ENCODE measurements at regions not wholly inside any gene's neighbourhood (a gene's known extent, or its start where the extent isn't known, plus 50 kb on each side); places are given as distances from the start of the nearest gene placed in this dataset.

- no peaks in the 10 kb centered on the region for H3K4me1 ChIP-seq (ENCODE audit: control insufficient read depth in 4 of 4, insufficient read depth in 4 of 4, low read length in 3 of 4)
- H3K9ac ChIP-seq (ENCODE audit: low read depth in 1 of 2, low read length in 2 of 2): no peak overlapping the region
- DNase-seq (ENCODE audit: low spot score): no peak
- no peak overlapping the region for H3K4me3 ChIP-seq (ENCODE audit: low read depth in 1 of 3, low read length in 3 of 3)
- WGBS: 80% methylated on average over 7 of the region's 7 CpGs
- no peak for TF ChIP-seq SP1 (IDR thresholded peaks at IDR 0.05)
- no peak for TF ChIP-seq YY1 (IDR thresholded peaks at IDR 0.05)
- no peak for TF ChIP-seq ZBTB33 (IDR thresholded peaks at IDR 0.05)
- no peak for TF ChIP-seq REST (IDR thresholded peaks at IDR 0.05)
- no peak for TF ChIP-seq MAX (IDR thresholded peaks at IDR 0.05)
- H3K36me3 ChIP-seq (ENCODE audit: control insufficient read depth in 4 of 4, insufficient read depth in 3 of 4, low read depth in 1 of 4, low read length in 3 of 4): no peaks in the 10 kb centered on the region
- no peak overlapping the region for H3K27ac ChIP-seq (ENCODE audit: low read depth in 1 of 2, low read length in 2 of 2)
- H3K9me3 ChIP-seq (ENCODE audit: control insufficient read depth in 4 of 4, low read length in 3 of 4): no peaks in the 10 kb centered on the region
- H3K27me3 ChIP-seq (ENCODE audit: control insufficient read depth in 4 of 4, insufficient read depth in 4 of 4, low read length in 3 of 4): no peaks in the 10 kb centered on the region
Measured at GRCh38 chr9:106593201-106593600, 269.8 kb upstream of the ZNF462 start.

- Histone ChIP-seq H3K36me3 (ENCODE audit: control insufficient read depth in 4 of 4, insufficient read depth in 3 of 4, low read depth in 1 of 4, low read length in 3 of 4) (no peaks in the 10 kb centered on the region), H3K9me3 (ENCODE audit: control insufficient read depth in 4 of 4, low read length in 3 of 4) (no peaks in the 10 kb centered on the region), H3K4me3 (ENCODE audit: low read depth in 1 of 3, low read length in 3 of 3) (no peak overlapping the region), H3K27me3 (ENCODE audit: control insufficient read depth in 4 of 4, insufficient read depth in 4 of 4, low read length in 3 of 4) (no peaks in the 10 kb centered on the region), H3K4me1 (ENCODE audit: control insufficient read depth in 4 of 4, insufficient read depth in 4 of 4, low read length in 3 of 4) (peaks cover 0 to 3% (median 1%) of the 10 kb centered on the region in 4 donors), H3K9ac (ENCODE audit: low read depth in 1 of 2, low read length in 2 of 2) (no peak overlapping the region), H3K27ac (ENCODE audit: low read depth in 1 of 2, low read length in 2 of 2) (no peak overlapping the region)
- DNase-seq (ENCODE audit: low spot score): no peak
- no peak for TF ChIP-seq RXRA (IDR thresholded peaks at IDR 0.05)
- no peak for TF ChIP-seq ATF3 (IDR thresholded peaks at IDR 0.05)
- TF ChIP-seq RAD21 (IDR thresholded peaks at IDR 0.05): no peak
- TF ChIP-seq EGR1 (IDR thresholded peaks at IDR 0.05; ENCODE audit: low read depth in 2 of 2): no peak
- no peak for TF ChIP-seq GABPA (IDR thresholded peaks at IDR 0.05 in 1 of 2, conservative IDR thresholded peaks at IDR 0.05 in 1 of 2)
- WGBS: 59% methylated on average over 4 of the region's 4 CpGs
Measured at GRCh38 chr9:106596984-106597383, 266.0 kb upstream of the ZNF462 start.

GRCh38 chr9:106600955-106601560, 261.9 kb upstream of the ZNF462 start:
- DNase-seq (ENCODE audit: low spot score): no peak
- WGBS: 38% methylated on average over 4 of the region's 4 CpGs
- Histone ChIP-seq H3K36me3 (ENCODE audit: control insufficient read depth in 4 of 4, insufficient read depth in 3 of 4, low read depth in 1 of 4, low read length in 3 of 4) (no peaks in the 10 kb centered on the region), H3K9ac (ENCODE audit: low read depth in 1 of 2, low read length in 2 of 2) (no peak overlapping the region), H3K9me3 (ENCODE audit: control insufficient read depth in 4 of 4, low read length in 3 of 4) (no peaks in the 10 kb centered on the region), H3K27ac (ENCODE audit: low read depth in 1 of 2, low read length in 2 of 2) (no peak overlapping the region), H3K4me3 (ENCODE audit: low read depth in 1 of 3, low read length in 3 of 3) (no peak overlapping the region), H3K4me1 (ENCODE audit: control insufficient read depth in 4 of 4, insufficient read depth in 4 of 4, low read length in 3 of 4) (peaks cover 0 to 3% (median 1%) of the 10 kb centered on the region in 4 donors), H3K27me3 (ENCODE audit: control insufficient read depth in 4 of 4, insufficient read depth in 4 of 4, low read length in 3 of 4) (no peaks in the 10 kb centered on the region)
- TF ChIP-seq ZBTB33 (IDR thresholded peaks at IDR 0.05): no peak
- TF ChIP-seq EGR1 (IDR thresholded peaks at IDR 0.05; ENCODE audit: low read depth in 2 of 2): no peak
- TF ChIP-seq RXRA (IDR thresholded peaks at IDR 0.05): no peak
- TF ChIP-seq NR2F2 (IDR thresholded peaks at IDR 0.05): no peak
- TF ChIP-seq GABPA (IDR thresholded peaks at IDR 0.05 in 1 of 2, conservative IDR thresholded peaks at IDR 0.05 in 1 of 2): no peak
- no peak for TF ChIP-seq SP1 (IDR thresholded peaks at IDR 0.05)
- TF ChIP-seq CTCF (IDR thresholded peaks at IDR 0.05; ENCODE audit: low read depth, low read length, missing input control): no peak
- no peak for TF ChIP-seq JUND (IDR thresholded peaks at IDR 0.05)
- no peak for TF ChIP-seq MAX (IDR thresholded peaks at IDR 0.05)

All from liver (tissue), 8 donors.